Upper lobe of left lung (tissue), 4 donors: ENCODE measurements at regions not wholly inside any gene's neighbourhood (a gene's known extent, or its start where the extent isn't known, plus 50 kb on each side); places are given as distances from the start of the nearest gene placed in this dataset.

Experiments
- CTCF ChIP-seq, 6 experiments: fragments of 450-650 bp in 4 of 6; fragments of 200-600 bp in 2 of 6; sonication (generic) in 2 of 6; IDR thresholded peaks; one replicate each; pipeline ENCODE4 v1.5.1; 2016 to 2019; ENCODE audit warnings: antibody characterized with exemption in 6 of 6
- EP300 ChIP-seq, 4 donors: sonication (generic); formaldehyde crosslinking; IDR thresholded peaks; one replicate each; pipeline ENCODE4 v1.5.1; 2017; ENCODE audit warnings: antibody characterized with exemption in 4 of 4, control low read depth in 2 of 4
- POLR2A ChIP-seq, 4 donors: fragments of 450-650 bp; IDR thresholded peaks; one replicate each; pipeline ENCODE4 v1.5.1; 2016 to 2017; ENCODE audit warnings: antibody characterized with exemption in 4 of 4, mild to moderate bottlenecking in 2 of 4
- POLR2AphosphoS5 ChIP-seq, 2 donors: sonication (generic); formaldehyde crosslinking; IDR thresholded peaks; one replicate each; pipeline ENCODE4 v1.5.1; 2017; ENCODE audit warnings: antibody characterized with exemption in 2 of 2

- TF ChIP-seq CTCF (IDR thresholded peaks at IDR 0.05) (no peak), POLR2A (IDR thresholded peaks at IDR 0.05) (no peak), POLR2AphosphoS5 (IDR thresholded peaks at IDR 0.05) (no peak), EP300 (IDR thresholded peaks at IDR 0.05) (no peak)
Measured at GRCh38 chr9:17854487-17854886, 275.6 kb downstream of the SH3GL2 start.
